Stomach (tissue), 8 donors: ENCODE measurements at regions not wholly inside any gene's neighbourhood (a gene's known extent, or its start where the extent isn't known, plus 50 kb on each side); places are given as distances from the start of the nearest gene placed in this dataset.
"Not testable (repeated sequence)": the region's sequence is repeated elsewhere in the genome, so short reads cannot be mapped to it uniquely, and the experiment has no call there.

Experiments
- DNase-seq, 2 donors: peaks; one replicate each; pipeline versions ENCODE4 v3.0.0 to v3.0.0-alpha.2; 2013 to 2019
- H3K27ac ChIP-seq, 5 donors: fragments of 200-600 bp in 4 of 5; sonication (generic) in 4 of 5; one replicate each; pipeline ENCODE4 v1.5.1; 2013 to 2019; ENCODE audit warnings: mild to moderate bottlenecking in 1 of 5, moderate library complexity in 1 of 5
- H3K27me3 ChIP-seq, 3 donors: fragments of 200-600 bp; sonication (generic); one replicate each; pipeline ENCODE4 v1.5.1; 2017 to 2019; ENCODE audit warnings: mixed run types in 1 of 3
- H3K36me3 ChIP-seq, 4 donors: fragments of 200-600 bp; sonication (generic); 1 replicate in 3 of 4; 2 replicates in 1 of 4; pipeline ENCODE4 v1.5.1; 2016 to 2019
- H3K4me1 ChIP-seq, 4 donors: fragments of 200-600 bp; sonication (generic); one replicate each; pipeline ENCODE4 v1.5.1; 2016 to 2019
- H3K4me3 ChIP-seq, 4 donors: fragments of 200-600 bp; sonication (generic) in 3 of 4; one replicate each; pipeline ENCODE4 v1.5.1; 2016 to 2019; ENCODE audit warnings: mild to moderate bottlenecking in 1 of 4
- H3K9me3 ChIP-seq, 4 donors: fragments of 200-600 bp; sonication (generic); one replicate each; pipeline ENCODE4 v1.5.1; 2016 to 2019
- EP300 ChIP-seq: sonication (generic); formaldehyde crosslinking; IDR thresholded peaks from one replicate; pipeline ENCODE4 v1.6.1; 2017; ENCODE audit warnings: antibody characterized with exemption
- POLR2A ChIP-seq, 4 donors: fragments of 450-650 bp; IDR thresholded peaks; one replicate each; pipeline ENCODE4 v1.6.1; 2016; ENCODE audit warnings: antibody characterized with exemption in 4 of 4, control low read depth in 2 of 4, mild to moderate bottlenecking in 1 of 4, moderate library complexity in 1 of 4
- POLR2AphosphoS5 ChIP-seq, 3 donors: sonication (generic); formaldehyde crosslinking; IDR thresholded peaks; one replicate each; pipeline ENCODE4 v1.6.1; 2016; ENCODE audit warnings: antibody characterized with exemption in 3 of 3
- WGBS, 5 donors: extraction: QIAGEN DNeasy Blood & Tissue Kit in 3 of 5; methylation state at CpG; one replicate each; pipeline versions ENCODE4 v1.1.5 to v1.1.7; 2013 to 2018; 5-methylcytosine and 5-hydroxymethylcytosine counted together
- intact Hi-C: fragments of 100-400 bp; cut with DNase I; formaldehyde crosslinking; loops from one replicate; pipeline ENCODE4 v1.15.1; 2023; ENCODE audit warnings: low total_unique reads
- TF ChIP-seq, protein P1 (sequence below), 7 experiments: fragments of 450-650 bp in 4 of 7; fragments of 200-600 bp in 3 of 7; sonication (generic) in 3 of 7; IDR thresholded peaks; one replicate each; pipeline ENCODE4 v1.5.1; 2016 to 2019; ENCODE audit warnings: antibody characterized with exemption in 7 of 7, control low read depth in 2 of 7, mild to moderate bottlenecking in 1 of 7
- donor health status: healthy with polysubstance abuse.
- donor health status: Bipolar disorder and iron deficiency.
- donor health status: healthy.

DNA sequence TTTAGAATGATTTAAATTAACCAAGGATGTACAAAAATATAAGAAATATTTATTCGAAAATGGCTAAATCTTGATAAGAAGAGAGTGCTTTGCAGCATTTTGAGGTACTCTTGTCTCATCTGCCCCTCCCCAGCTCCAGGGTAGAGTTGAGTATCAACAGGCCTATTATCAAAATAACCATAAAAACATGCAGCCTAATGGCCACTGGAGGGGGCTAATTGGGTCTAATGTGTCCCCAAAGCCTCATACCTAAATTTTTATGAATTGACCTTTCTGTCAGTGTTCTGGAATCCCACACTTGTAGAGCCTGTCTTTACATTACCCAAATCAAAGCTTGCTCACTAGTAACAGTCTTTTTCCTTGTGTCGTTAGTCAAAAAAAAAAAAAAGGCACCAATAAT, 544.9 kb upstream of the CPXCR1 start:
- Histone ChIP-seq H3K36me3 (no peaks in the 10 kb centered on the region), H3K4me3 (no peak overlapping the region), H3K4me1 (no peaks in the 10 kb centered on the region), H3K27me3 (no peaks in the 10 kb centered on the region), H3K9me3 (no peaks in the 10 kb centered on the region), H3K27ac (no peak overlapping the region)
- TF ChIP-seq POLR2AphosphoS5 (IDR thresholded peaks at IDR 0.05) (no peak), POLR2A (IDR thresholded peaks at IDR 0.05) (no peak), EP300 (no peak)
- TF ChIP-seq, protein P1, sequence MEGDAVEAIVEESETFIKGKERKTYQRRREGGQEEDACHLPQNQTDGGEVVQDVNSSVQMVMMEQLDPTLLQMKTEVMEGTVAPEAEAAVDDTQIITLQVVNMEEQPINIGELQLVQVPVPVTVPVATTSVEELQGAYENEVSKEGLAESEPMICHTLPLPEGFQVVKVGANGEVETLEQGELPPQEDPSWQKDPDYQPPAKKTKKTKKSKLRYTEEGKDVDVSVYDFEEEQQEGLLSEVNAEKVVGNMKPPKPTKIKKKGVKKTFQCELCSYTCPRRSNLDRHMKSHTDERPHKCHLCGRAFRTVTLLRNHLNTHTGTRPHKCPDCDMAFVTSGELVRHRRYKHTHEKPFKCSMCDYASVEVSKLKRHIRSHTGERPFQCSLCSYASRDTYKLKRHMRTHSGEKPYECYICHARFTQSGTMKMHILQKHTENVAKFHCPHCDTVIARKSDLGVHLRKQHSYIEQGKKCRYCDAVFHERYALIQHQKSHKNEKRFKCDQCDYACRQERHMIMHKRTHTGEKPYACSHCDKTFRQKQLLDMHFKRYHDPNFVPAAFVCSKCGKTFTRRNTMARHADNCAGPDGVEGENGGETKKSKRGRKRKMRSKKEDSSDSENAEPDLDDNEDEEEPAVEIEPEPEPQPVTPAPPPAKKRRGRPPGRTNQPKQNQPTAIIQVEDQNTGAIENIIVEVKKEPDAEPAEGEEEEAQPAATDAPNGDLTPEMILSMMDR (IDR thresholded peaks at IDR 0.05): no peak
- DNase-seq: no peak
- 54 to 88% (median 69%) methylated on average over 1 to 2 of the region's 2 CpGs for WGBS, 5 donors
- intact Hi-C loops: no loop called here

- Histone ChIP-seq H3K27ac (no peak overlapping the region), H3K4me1 (no peaks in the 10 kb centered on the region), H3K4me3 (no peak overlapping the region), H3K36me3 (no peaks in the 10 kb centered on the region), H3K27me3 (no peaks in the 10 kb centered on the region), H3K9me3 (no peaks in the 10 kb centered on the region)
- TF ChIP-seq POLR2A (IDR thresholded peaks at IDR 0.05): no peak
- TF ChIP-seq, protein P1 (IDR thresholded peaks at IDR 0.05): no peak
- no peak for TF ChIP-seq POLR2AphosphoS5 (IDR thresholded peaks at IDR 0.05)
- no peak for TF ChIP-seq EP300
- whole genome bisulfite sequencing, 5 donors: 29 to 64% (median 46%) methylated on average over 1 of the region's 1 CpG
- DNase-seq: no peak
- intact Hi-C loops: no loop called here
Observed at GRCh38 chrX:88244066-88244465, 503.0 kb upstream of the CPXCR1 start.

GRCh38 chrX:88284844-88285243, 462.2 kb upstream of the CPXCR1 start:
- no peaks in the 10 kb centered on the region for H3K36me3 ChIP-seq
- no peaks in the 10 kb centered on the region for H3K4me1 ChIP-seq
- peak in 1 of 2 donors; percentile 62 for DNase-seq
- TF ChIP-seq POLR2AphosphoS5 (IDR thresholded peaks at IDR 0.05) (no peak), POLR2A (IDR thresholded peaks at IDR 0.05) (no peak), EP300 (no peak)
- TF ChIP-seq, protein P1 (IDR thresholded peaks at IDR 0.05): no peak
- no peak overlapping the region for H3K4me3 ChIP-seq
- intact Hi-C loops: no loop called here
- H3K27me3 ChIP-seq: no peaks in the 10 kb centered on the region
- H3K27ac ChIP-seq: no peak overlapping the region
- peaks cover 0 to 4% (median 1%) of the 10 kb centered on the region in 4 donors for H3K9me3 ChIP-seq
- 26 to 91% (median 36%) methylated on average over 1 of the region's 1 CpG for WGBS, 5 donors

- intact Hi-C loops, H3K27me3 ChIP-seq, DNase-seq, H3K36me3 ChIP-seq, H3K4me1 ChIP-seq, H3K4me3 ChIP-seq, H3K27ac ChIP-seq: not testable (repeated sequence)
- 91 to 100% (median 94%) methylated on average over 1 to 2 of the region's 2 CpGs for WGBS, 5 donors
- H3K9me3 ChIP-seq: peaks cover 0 to 20% (median 5%) of the 10 kb centered on the region in 4 donors
Observed at GRCh38 chrX:88313972-88314371, 433.1 kb upstream of the CPXCR1 start.

DNA sequence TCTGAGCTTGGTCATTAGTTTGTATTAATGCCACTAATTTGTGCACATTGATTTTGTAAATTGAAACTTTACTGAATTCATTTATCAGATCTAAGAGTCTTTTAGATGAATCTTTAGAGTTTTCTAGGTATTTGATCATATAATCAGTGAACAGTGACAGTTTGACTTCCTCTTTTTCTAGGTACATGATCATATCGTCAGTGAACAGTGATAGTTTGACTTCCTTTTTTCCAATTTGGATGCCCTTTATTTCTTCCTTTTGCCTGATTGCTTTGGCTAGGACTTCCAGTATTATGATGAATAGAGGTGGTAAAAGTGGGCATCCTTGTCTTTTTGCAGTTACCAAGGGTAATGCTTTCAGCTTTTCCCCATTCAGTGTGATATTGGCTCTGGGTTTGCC, 421.4 kb upstream of the CPXCR1 start:
- no peak overlapping the region for H3K27ac ChIP-seq
- H3K4me1 ChIP-seq: no peaks in the 10 kb centered on the region
- no peaks in the 10 kb centered on the region for H3K9me3 ChIP-seq
- intact Hi-C loops: no loop called here
- WGBS, 5 donors: 67 to 85% (median 70%) methylated on average over 1 of the region's 1 CpG
- H3K27me3 ChIP-seq: no peaks in the 10 kb centered on the region
- DNase-seq: no peak
- no peak overlapping the region for H3K4me3 ChIP-seq
- H3K36me3 ChIP-seq: no peaks in the 10 kb centered on the region
- no peak for TF ChIP-seq EP300
- no peak for TF ChIP-seq POLR2A (IDR thresholded peaks at IDR 0.05)
- TF ChIP-seq, protein P1 (IDR thresholded peaks at IDR 0.05): no peak
- no peak for TF ChIP-seq POLR2AphosphoS5 (IDR thresholded peaks at IDR 0.05)
